ENCODE measurements at regions not wholly inside any gene's neighbourhood (a gene's known extent, or its start where the extent isn't known, plus 50 kb on each side); places are given as distances from the start of the nearest gene placed in this dataset.
A peak's percentile ranks its signal among the peaks of the same experiment; 100 is the strongest.

DNA sequence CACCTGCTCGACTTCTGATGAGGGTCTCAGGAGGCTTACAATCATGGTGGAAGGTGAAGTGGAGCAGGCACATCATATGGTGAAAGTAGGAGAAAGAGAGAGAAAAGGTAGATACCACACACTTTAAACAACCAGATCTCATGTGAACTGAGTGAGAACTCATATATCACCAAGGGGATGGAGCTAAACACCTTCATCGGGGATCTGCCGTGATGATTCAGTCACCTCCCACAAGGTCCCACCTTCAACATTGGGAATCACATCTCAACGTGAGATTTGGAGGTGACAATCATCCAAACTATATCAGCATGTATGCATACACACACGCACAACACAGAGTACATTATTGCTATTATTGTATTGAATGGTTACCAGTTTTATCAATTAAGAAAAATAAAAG lies 453.3 kb upstream of the NRSN1 start:
- TF ChIP-seq, protein P1, sequence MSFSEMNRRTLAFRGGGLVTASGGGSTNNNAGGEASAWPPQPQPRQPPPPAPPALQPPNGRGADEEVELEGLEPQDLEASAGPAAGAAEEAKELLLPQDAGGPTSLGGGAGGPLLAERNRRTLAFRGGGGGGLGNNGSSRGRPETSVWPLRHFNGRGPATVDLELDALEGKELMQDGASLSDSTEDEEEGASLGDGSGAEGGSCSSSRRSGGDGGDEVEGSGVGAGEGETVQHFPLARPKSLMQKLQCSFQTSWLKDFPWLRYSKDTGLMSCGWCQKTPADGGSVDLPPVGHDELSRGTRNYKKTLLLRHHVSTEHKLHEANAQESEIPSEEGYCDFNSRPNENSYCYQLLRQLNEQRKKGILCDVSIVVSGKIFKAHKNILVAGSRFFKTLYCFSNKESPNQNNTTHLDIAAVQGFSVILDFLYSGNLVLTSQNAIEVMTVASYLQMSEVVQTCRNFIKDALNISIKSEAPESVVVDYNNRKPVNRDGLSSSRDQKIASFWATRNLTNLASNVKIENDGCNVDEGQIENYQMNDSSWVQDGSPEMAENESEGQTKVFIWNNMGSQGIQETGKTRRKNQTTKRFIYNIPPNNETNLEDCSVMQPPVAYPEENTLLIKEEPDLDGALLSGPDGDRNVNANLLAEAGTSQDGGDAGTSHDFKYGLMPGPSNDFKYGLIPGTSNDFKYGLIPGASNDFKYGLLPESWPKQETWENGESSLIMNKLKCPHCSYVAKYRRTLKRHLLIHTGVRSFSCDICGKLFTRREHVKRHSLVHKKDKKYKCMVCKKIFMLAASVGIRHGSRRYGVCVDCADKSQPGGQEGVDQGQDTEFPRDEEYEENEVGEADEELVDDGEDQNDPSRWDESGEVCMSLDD (tag by site-specific recombination; IDR thresholded peaks at IDR 0.05): no peak
- no peak for TF ChIP-seq ZNF585B (tag by site-specific recombination; IDR thresholded peaks at IDR 0.05)
- TF ChIP-seq ZNF274 (IDR thresholded peaks at IDR 0.05; ENCODE audit: low read length): peak; percentile 33; the same call in 1 of the 2 replicates
- TF ChIP-seq ZNF274 (tag by site-specific recombination; IDR thresholded peaks at IDR 0.05; ENCODE audit: borderline replicate concordance): no peak
- Histone ChIP-seq H3K4me1 (ENCODE audit: control insufficient read depth, insufficient read depth, low read length) (no peaks in the 10 kb centered on the region), H3K27ac (ENCODE audit: extremely low read depth, low read depth, low read length) (no peak overlapping the region), H3K4me3 (ENCODE audit: low read depth, low read length) (no peak overlapping the region), H3K36me3 (ENCODE audit: control insufficient read depth in 2 of 2, insufficient read depth in 1 of 2, low read length in 2 of 2) (no peaks in the 10 kb centered on the region), H3K9me3 (ENCODE audit: control insufficient read depth, insufficient read depth, low read depth, low read length) (peaks cover 2% of the 10 kb centered on the region)
- ChIA-PET POLR2A (no interaction called here), CTCF (no interaction called here)

DNA sequence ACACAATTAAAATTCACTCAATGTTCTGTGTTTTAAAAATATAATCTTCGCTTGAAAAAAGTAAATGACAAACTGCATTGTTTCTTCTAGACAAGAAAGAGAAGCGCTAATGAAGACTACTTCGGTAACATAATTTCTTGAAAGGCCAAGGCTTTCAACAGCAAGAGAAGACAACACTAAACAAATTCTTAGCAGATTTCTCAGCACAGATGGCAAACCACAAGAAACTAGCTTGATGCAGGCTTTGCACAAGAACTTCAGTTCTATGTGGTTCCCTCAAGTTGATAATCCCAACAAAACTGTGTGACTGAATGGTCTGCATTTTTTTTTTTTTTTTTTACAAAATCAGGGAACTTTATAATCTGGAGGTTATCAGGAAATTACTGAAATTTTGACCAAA lies 447.4 kb upstream of the NRSN1 start:
- POLR2A ChIA-PET: no interaction called here
- CTCF ChIA-PET: no interaction called here
- no peak overlapping the region for H3K27ac ChIP-seq (ENCODE audit: extremely low read depth, low read depth, low read length)
- no peak overlapping the region for H3K4me3 ChIP-seq (ENCODE audit: low read depth, low read length)
- no peak for TF ChIP-seq MYNN (tag by site-specific recombination; IDR thresholded peaks at IDR 0.05; ENCODE audit: borderline replicate concordance)
- TF ChIP-seq ZNF544 (tag by site-specific recombination; IDR thresholded peaks at IDR 0.05): no peak
- TF ChIP-seq ZSCAN30 (tag by site-specific recombination; IDR thresholded peaks at IDR 0.05): no peak
- TF ChIP-seq, protein P2, sequence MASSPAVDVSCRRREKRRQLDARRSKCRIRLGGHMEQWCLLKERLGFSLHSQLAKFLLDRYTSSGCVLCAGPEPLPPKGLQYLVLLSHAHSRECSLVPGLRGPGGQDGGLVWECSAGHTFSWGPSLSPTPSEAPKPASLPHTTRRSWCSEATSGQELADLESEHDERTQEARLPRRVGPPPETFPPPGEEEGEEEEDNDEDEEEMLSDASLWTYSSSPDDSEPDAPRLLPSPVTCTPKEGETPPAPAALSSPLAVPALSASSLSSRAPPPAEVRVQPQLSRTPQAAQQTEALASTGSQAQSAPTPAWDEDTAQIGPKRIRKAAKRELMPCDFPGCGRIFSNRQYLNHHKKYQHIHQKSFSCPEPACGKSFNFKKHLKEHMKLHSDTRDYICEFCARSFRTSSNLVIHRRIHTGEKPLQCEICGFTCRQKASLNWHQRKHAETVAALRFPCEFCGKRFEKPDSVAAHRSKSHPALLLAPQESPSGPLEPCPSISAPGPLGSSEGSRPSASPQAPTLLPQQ (tag by site-specific recombination; IDR thresholded peaks at IDR 0.05): no peak
- TF ChIP-seq ZNF626 (tag by site-specific recombination; IDR thresholded peaks at IDR 0.05): no peak
- no peak for TF ChIP-seq ZEB2 (tag by site-specific recombination; IDR thresholded peaks at IDR 0.05)
- TF ChIP-seq RBAK (tag by site-specific recombination; IDR thresholded peaks at IDR 0.05): no peak
- no peak for TF ChIP-seq ZNF292 (tag by site-specific recombination; IDR thresholded peaks at IDR 0.05; ENCODE audit: borderline replicate concordance, low read depth)
- TF ChIP-seq ZNF623 (tag by site-specific recombination; IDR thresholded peaks at IDR 0.05): no peak
- TF ChIP-seq ZNF596 (tag by site-specific recombination; IDR thresholded peaks at IDR 0.05): no peak
- TF ChIP-seq EGR2 (tag by site-specific recombination; IDR thresholded peaks at IDR 0.05; ENCODE audit: low read depth): no peak
- TF ChIP-seq, protein P3, sequence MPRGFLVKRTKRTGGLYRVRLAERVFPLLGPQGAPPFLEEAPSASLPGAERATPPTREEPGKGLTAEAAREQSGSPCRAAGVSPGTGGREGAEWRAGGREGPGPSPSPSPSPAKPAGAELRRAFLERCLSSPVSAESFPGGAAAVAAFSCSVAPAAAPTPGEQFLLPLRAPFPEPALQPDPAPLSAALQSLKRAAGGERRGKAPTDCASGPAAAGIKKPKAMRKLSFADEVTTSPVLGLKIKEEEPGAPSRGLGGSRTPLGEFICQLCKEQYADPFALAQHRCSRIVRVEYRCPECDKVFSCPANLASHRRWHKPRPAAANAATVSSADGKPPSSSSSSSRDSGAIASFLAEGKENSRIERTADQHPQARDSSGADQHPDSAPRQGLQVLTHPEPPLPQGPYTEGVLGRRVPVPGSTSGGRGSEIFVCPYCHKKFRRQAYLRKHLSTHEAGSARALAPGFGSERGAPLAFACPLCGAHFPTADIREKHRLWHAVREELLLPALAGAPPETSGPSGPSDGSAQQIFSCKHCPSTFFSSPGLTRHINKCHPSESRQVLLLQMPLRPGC (tag by site-specific recombination; IDR thresholded peaks at IDR 0.05): no peak
- TF ChIP-seq, protein P4, sequence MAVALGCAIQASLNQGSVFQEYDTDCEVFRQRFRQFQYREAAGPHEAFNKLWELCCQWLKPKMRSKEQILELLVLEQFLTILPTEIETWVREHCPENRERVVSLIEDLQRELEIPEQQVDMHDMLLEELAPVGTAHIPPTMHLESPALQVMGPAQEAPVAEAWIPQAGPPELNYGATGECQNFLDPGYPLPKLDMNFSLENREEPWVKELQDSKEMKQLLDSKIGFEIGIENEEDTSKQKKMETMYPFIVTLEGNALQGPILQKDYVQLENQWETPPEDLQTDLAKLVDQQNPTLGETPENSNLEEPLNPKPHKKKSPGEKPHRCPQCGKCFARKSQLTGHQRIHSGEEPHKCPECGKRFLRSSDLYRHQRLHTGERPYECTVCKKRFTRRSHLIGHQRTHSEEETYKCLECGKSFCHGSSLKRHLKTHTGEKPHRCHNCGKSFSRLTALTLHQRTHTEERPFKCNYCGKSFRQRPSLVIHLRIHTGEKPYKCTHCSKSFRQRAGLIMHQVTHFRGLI (tag by site-specific recombination; IDR thresholded peaks at IDR 0.05): no peak
- no peak for TF ChIP-seq ZNF366 (tag by site-specific recombination; conservative IDR thresholded peaks at IDR 0.05)
- no peak for TF ChIP-seq ZNF776 (tag by site-specific recombination; IDR thresholded peaks at IDR 0.05; ENCODE audit: borderline replicate concordance)
- H3K36me3 ChIP-seq (ENCODE audit: control insufficient read depth in 2 of 2, insufficient read depth in 1 of 2, low read length in 2 of 2): no peaks in the 10 kb centered on the region
- no peaks in the 10 kb centered on the region for H3K4me1 ChIP-seq (ENCODE audit: control insufficient read depth, insufficient read depth, low read length)
- no peaks in the 10 kb centered on the region for H3K9me3 ChIP-seq (ENCODE audit: control insufficient read depth, insufficient read depth, low read depth, low read length)
